ENCODE measurements at regions not wholly inside any gene's neighbourhood (a gene's known extent, or its start where the extent isn't known, plus 50 kb on each side); places are given as distances from the start of the nearest gene placed in this dataset.

DNA sequence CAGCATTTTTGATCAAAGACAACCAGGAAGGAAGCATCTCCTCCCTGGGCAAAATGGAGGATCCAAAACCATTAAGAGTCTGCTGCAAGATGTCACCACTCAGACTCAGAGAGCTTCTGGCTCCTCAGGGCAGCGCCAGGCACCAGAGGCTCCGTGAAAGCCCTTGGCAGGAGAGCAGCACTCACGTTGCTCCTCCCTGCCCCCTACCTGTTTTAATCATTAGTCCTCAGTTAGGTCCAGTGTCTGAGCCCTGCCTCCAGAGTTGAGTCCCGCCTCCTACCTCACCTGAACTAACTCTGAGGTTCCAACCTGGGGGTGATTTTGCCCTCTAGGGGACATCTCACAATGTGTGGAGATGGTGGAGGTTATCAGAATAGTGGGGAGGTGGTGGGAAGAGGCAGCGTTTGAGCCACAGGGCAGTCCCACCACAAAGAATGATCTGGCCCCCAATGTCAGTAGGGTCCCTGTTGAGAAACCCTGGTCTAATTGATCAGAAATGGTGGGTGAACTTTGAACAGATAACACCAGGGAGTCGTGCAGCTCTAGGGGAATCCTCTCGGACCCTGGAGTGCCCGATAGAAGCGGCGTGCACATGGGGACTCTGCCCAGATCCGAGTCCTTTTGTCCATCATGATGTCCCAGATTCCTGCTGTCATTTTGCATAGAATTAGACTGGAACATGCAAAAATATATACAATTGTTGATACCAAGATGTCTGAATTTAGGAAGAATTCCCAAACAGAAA lies 156.7 kb upstream of the DIO3 start:
- TF ChIP-seq, protein P1, sequence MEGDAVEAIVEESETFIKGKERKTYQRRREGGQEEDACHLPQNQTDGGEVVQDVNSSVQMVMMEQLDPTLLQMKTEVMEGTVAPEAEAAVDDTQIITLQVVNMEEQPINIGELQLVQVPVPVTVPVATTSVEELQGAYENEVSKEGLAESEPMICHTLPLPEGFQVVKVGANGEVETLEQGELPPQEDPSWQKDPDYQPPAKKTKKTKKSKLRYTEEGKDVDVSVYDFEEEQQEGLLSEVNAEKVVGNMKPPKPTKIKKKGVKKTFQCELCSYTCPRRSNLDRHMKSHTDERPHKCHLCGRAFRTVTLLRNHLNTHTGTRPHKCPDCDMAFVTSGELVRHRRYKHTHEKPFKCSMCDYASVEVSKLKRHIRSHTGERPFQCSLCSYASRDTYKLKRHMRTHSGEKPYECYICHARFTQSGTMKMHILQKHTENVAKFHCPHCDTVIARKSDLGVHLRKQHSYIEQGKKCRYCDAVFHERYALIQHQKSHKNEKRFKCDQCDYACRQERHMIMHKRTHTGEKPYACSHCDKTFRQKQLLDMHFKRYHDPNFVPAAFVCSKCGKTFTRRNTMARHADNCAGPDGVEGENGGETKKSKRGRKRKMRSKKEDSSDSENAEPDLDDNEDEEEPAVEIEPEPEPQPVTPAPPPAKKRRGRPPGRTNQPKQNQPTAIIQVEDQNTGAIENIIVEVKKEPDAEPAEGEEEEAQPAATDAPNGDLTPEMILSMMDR (IDR thresholded peaks at IDR 0.05; ENCODE audit: insufficient read depth, low read depth, low read length) = no peak
- TF ChIP-seq EZH2 (IDR thresholded peaks at IDR 0.05; ENCODE audit: insufficient read depth, low read length) = no peak

All from astrocyte (in vitro differentiated cells and primary cell).